Stimulated activated CD4-positive, alpha-beta T cell treated with anti-CD3 and anti-CD28 coated beads, Interleukin-15, amount 100 ng/mL, for 48 hours (primary cell): ENCODE measurements at regions not wholly inside any gene's neighbourhood (a gene's known extent, or its start where the extent isn't known, plus 50 kb on each side); places are given as distances from the start of the nearest gene placed in this dataset.
A peak's percentile ranks its signal among the peaks of the same experiment; 100 is the strongest.

Experiments used
- DNase-seq, 2 donors: peaks; one replicate each; pipeline ENCODE4 v3.0.0-alpha.2; 2020; ENCODE audit warnings: low read depth in 2 of 2

GRCh38 chr5:146940295-146940694, 61.7 kb upstream of the PPP2R2B start:
- DNase-seq: no peak

GRCh38 chr5:146944019-146944418, 65.5 kb upstream of the PPP2R2B start:
- no peak for DNase-seq

- DNase-seq: no peak
Measured at GRCh38 chr5:146944764-146945616, 66.4 kb upstream of the PPP2R2B start.

GRCh38 chr5:146945617-146946084, 67.1 kb upstream of the PPP2R2B start:
- no peak for DNase-seq

GRCh38 chr5:146947181-146947941, 68.8 kb upstream of the PPP2R2B start:
- peak in 1 of 2 donors; percentile 3 for DNase-seq

- no peak for DNase-seq
Measured at GRCh38 chr5:146948666-146949065, 70.1 kb upstream of the PPP2R2B start.

GRCh38 chr5:146952168-146952567, 73.6 kb upstream of the PPP2R2B start:
- DNase-seq: no peak

- no peak for DNase-seq
Measured at GRCh38 chr5:146956217-146956616, 77.7 kb upstream of the PPP2R2B start.

GRCh38 chr5:146959360-146959759, 80.8 kb upstream of the PPP2R2B start:
- no peak for DNase-seq

- DNase-seq: no peak
Measured at GRCh38 chr5:146962801-146963355, 84.3 kb upstream of the PPP2R2B start.

GRCh38 chr5:146965761-146966659, 87.5 kb upstream of the PPP2R2B start:
- DNase-seq: peak; percentile 2 to 27

GRCh38 chr5:146967646-146968045, 89.1 kb upstream of the PPP2R2B start:
- DNase-seq: no peak

GRCh38 chr5:146971401-146971800, 92.8 kb upstream of the PPP2R2B start:
- no peak for DNase-seq

- no peak for DNase-seq
Measured at GRCh38 chr5:146986469-146986868, 107.9 kb upstream of the PPP2R2B start.

- no peak for DNase-seq
Measured at GRCh38 chr5:146993876-146994530, 115.4 kb upstream of the PPP2R2B start.

GRCh38 chr5:146995878-146996277, 117.3 kb upstream of the PPP2R2B start:
- DNase-seq: no peak

- DNase-seq: no peak
Measured at GRCh38 chr5:147015405-147015804, 136.8 kb upstream of the PPP2R2B start.

- DNase-seq: no peak
Measured at GRCh38 chr5:147017191-147017590, 138.6 kb upstream of the PPP2R2B start.

- DNase-seq: no peak
Measured at GRCh38 chr5:147017621-147018020, 139.1 kb upstream of the PPP2R2B start.

- no peak for DNase-seq
Measured at GRCh38 chr5:147018812-147019211, 140.3 kb upstream of the PPP2R2B start.

GRCh38 chr5:147036691-147037245, 158.2 kb upstream of the PPP2R2B start:
- no peak for DNase-seq
